GM10266 (cell line): ENCODE measurements at regions not wholly inside any gene's neighbourhood (a gene's known extent, or its start where the extent isn't known, plus 50 kb on each side); places are given as distances from the start of the nearest gene placed in this dataset.
"Not testable (repeated sequence)": the region's sequence is repeated elsewhere in the genome, so short reads cannot be mapped to it uniquely, and the experiment has no call there.

Source experiments
- DNase-seq: peaks from one replicate; pipeline ENCODE4 v3.0.0; 2012; ENCODE audit errors: extremely low spot score
- TF ChIP-seq, protein P1 (sequence below): IDR thresholded peaks from 2 replicates; pipeline ENCODE4 v1.5.1; 2012; ENCODE audit warnings: mild to moderate bottlenecking, low read depth; ENCODE audit not compliant: control insufficient read depth, insufficient read depth; ENCODE audit errors: missing control alignments

- DNase-seq: no peak
- TF ChIP-seq, protein P1, sequence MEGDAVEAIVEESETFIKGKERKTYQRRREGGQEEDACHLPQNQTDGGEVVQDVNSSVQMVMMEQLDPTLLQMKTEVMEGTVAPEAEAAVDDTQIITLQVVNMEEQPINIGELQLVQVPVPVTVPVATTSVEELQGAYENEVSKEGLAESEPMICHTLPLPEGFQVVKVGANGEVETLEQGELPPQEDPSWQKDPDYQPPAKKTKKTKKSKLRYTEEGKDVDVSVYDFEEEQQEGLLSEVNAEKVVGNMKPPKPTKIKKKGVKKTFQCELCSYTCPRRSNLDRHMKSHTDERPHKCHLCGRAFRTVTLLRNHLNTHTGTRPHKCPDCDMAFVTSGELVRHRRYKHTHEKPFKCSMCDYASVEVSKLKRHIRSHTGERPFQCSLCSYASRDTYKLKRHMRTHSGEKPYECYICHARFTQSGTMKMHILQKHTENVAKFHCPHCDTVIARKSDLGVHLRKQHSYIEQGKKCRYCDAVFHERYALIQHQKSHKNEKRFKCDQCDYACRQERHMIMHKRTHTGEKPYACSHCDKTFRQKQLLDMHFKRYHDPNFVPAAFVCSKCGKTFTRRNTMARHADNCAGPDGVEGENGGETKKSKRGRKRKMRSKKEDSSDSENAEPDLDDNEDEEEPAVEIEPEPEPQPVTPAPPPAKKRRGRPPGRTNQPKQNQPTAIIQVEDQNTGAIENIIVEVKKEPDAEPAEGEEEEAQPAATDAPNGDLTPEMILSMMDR: no peak
Measured at GRCh38 chr15:24835301-24835700, 119.5 kb upstream of the SNRPN start.

GRCh38 chr15:24848050-24848449 lies 106.7 kb upstream of the SNRPN start:
- DNase-seq: no peak
- TF ChIP-seq, protein P1: no peak

DNA sequence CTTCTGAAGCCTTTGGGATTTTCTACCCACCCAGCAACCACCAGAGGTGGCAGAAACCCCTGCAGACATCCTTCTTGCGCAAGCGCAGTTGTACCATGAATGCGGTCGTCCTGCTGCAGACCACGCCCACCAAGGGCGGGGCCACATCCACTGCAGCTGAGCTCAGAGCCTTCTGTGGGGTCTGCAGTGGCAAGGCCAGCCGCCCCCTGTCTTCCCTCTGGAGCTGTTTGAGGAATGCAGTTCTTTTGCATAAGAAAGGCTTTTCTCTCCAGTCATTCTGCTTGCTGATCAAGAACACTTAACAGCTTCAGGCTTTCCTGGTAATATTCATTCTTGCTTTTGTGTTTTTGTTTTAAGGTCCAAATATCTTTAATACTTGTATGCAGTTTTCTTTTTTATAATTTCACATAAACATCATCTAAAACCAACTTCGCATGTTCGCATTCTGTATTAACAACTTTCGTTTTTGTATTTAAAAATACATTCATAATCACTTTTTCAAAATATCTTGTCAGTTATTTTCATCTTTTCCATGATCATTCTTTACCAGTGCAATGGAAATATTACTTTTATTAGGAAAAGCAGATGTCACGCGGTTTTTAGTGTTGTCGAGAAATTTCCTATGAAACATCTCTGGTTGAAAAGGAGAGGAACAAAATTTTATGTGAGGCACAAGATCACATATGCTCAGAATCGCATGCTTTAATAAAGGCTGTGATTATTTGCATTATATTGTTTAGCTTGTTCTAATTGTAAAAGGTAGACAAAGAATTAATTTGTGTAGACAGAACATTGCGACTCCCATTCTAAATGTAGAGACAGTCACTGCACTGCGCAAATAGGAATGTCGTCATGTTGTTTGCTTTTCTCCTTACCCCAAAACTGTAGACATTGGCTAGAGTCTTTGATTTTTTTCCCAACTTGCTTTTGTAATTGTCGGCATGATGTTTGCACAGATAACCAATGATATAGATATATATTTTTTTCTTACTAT lies 98.1 kb upstream of the SNRPN start:
- TF ChIP-seq, protein P1: no peak
- no peak for DNase-seq

DNA sequence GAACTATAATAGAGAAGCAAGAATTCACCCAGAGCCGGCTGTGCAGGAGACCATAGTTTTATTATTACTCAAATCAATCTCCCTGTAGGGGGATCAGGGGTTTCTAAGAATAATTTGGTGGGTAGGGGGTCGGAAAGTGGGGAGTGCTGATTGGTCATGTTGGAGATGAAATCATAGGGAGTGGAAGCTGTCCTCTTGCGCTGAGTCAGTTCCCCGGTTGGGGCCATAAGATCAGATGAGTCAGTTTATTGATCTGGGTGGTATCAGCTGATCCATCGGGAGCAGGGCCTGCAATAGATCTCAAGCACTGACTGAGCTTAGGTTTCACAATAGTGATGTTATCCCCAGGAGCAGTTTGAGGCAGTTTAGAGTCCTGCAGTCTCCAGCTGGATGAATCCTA lies 97.0 kb upstream of the SNRPN start:
- TF ChIP-seq, protein P1: no peak

GRCh38 chr15:24858183-24858582 lies 96.6 kb upstream of the SNRPN start:
- DNase-seq: not testable (repeated sequence)

More for the DNA sequence above, 97.0 kb upstream of the SNRPN start:
- no peak for DNase-seq

DNA sequence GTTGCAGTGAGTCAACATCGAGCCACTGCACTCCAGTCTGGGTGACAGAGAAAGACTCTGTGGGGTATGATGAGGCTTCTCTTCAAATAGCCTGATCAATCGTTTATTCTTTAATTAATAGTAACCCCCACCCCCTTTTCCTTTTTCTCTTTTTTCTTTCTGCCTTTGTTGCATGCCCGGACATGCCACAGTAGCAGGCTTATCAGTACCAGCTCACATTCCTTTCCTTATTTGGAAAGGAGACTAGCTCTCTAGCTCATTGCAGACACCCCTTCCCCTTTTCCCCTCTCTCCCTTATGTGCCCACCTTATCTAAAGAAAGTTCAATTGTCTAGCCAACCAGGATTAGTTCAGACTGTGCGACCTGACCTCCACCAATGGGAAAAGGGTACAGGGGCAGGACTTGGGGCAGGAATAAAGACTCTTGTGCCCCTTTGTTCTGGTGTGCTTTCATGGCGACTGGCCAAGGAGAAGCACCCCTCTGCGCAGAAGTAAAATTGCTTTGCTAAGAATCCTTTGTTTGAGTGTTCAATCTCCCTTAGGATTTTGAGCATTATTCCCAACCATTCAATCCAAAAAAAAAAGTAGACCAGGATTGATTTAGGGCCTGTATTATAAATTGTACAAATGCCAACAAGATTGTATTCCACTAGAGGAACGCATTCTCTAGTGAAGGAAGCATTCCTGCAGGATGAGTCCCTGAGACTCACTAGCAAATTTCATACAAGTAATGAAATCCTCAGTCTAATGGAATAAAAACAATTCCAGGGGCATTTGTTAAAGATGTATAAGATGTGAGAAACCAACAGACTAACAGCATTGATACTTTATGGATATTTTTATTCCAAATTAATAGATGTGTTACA lies 95.8 kb upstream of the SNRPN start:
- DNase-seq: no peak
- TF ChIP-seq, protein P1: no peak

DNA sequence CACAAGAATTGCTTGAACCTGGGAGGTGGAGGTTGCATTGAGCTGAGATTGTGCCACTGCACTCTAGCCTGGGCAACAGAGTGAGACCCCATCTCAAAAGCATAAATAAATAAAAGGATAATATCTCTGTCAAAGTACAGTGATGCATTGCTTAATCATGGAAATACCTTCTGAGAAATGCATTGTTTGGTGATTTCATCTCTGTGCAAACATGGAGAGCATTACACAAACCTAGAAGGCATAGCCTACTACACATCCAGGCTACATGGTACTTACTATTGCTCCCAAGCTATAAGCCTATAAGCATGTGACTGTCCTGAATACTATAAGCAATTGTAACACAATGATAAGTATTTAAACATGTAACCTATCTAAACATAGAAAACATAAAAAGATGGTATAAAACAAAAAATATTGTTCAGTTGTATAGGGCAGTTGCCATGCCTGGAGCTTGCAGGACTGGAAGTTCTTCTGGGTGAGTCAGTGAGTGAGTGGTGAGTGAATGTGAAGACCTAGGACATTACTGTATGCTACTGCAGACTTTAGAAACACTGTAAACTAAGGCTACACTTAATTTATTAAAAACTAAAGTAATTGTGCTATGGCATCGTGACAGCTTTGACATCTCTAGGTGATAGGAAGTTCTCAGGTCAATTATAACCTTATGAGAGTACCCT lies 93.6 kb upstream of the SNRPN start:
- no peak for DNase-seq
- TF ChIP-seq, protein P1: no peak
